HG03135 (cell line): ENCODE measurements at regions not wholly inside any gene's neighbourhood (a gene's known extent, or its start where the extent isn't known, plus 50 kb on each side); places are given as distances from the start of the nearest gene placed in this dataset.
A peak's percentile ranks its signal among the peaks of the same experiment; 100 is the strongest.
"Not testable (repeated sequence)": the region's sequence is repeated elsewhere in the genome, so short reads cannot be mapped to it uniquely, and the experiment has no call there.

Source experiments
- ATAC-seq: cut with Tn5 transposase; IDR thresholded peaks from one replicate; pipeline ENCODE4 v1.9.1; 2021; ENCODE audit warnings: mild to moderate bottlenecking, moderate library complexity; ENCODE audit not compliant: unreplicated experiment

DNA sequence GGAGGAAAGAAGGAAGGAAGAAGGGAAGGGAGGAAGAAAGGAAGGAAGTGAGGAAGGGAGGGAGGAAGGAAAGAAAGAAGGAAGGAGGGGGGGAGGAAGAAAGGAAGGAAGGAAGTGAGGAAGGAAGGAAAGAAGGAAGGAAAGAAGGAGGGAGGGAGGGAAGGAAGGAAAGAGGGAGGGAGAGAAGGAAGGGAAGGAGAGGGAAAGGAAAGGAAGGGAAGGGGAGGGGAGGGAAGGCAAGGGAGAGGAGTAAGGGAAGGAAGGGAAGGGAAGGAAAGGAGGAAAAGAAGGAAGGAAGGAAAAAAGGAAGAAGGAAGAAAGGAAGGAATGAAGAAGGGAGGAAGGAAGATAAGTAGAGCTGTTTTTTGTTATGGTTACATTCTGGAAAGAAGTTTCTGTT is 141.2 kb downstream of the LRRC3B start:
- ATAC-seq = no peak

DNA sequence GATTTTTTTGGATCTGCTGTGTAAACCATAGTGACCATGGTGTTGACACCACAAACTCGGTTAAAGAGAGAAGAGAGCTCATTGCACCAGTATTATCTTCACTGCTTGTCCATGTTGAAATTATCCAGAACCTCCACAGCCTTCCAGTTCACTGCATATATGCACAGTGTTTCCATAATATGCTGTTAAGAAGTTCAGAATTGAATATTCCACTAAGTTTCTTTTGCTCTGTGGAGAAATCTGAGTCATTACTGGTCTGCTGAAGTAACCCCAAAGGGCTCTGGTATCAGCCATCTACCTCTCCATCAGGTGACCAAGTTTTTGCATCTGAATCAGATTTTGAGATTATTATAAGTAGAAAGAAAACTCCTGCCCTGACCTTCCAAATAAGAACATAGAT is 143.5 kb downstream of the LRRC3B start:
- no peak for ATAC-seq

DNA sequence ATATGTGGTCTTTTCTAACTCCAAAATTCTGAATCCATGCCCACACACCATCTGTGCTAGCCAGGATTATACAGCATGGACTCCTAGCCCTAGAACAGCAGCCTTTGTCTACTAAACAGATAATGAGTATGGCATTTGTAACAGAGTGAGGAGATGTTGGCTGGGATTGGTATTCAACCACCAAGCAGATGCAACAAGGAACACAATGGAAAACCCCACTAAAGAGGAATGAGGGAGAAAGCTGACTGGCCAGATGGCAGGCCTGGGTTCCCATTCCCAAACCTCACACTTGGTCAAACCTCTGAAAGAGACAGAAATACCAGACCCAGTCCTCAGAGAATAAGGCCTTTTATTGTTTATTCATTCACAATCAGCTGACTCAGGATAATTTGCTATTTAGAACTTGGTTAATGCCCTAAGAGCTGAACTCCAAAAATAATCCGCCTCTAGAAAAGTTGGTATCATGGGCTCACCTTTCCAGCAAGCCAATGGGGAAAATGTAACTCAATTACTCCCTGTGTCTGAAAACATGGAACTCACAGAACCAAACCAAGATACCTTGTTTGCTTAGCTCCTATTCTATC is 145.6 kb downstream of the LRRC3B start:
- no peak for ATAC-seq

DNA sequence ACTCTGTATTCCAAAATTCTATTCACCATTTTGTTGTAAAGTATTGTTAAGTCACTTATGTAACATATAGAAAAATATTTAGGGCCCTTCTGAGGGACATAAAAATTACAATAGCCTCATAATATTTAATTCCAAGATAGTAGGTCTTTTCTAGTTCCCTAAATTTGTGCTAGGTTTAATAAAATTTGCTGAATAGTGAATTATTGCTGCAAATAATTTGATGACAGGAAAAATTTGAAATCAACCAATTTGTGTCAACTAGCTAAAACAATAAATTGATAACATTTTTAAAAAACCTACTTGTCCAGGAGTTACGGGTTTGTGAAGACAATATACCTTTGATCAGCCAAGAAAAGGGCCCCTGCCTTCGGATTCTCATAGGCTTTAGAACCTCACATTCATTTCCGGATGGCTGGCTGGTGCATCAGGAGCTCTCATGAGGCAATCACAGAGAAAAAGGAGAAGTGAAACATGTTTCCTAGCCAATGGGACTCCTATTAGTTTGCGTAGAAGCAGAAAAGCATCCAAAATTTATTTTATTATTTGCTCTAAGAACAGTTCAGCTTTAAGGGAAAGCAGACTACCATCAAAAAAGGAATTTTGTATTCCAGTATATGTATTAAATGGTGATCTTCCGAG is 177.2 kb downstream of the LRRC3B start:
- no peak for ATAC-seq

DNA sequence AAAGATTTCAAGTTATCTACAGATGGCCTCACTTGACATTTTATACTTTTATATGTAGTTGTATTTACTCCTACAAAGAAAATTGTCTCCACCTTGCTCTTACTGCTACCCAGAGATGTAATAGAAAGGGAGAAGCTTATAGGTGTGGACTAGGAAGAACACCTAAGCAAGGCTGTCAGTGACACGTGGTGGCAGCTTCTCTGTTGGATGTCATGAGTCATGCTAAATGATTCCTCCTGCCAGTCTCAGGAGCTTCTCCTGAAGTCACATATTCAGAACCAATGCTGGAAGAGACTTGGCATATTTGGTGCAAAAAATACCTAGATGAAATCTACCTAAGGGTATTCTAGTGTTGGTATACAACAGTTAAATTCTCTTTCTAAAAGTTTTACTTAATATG is 184.7 kb downstream of the LRRC3B start:
- no peak for ATAC-seq

DNA sequence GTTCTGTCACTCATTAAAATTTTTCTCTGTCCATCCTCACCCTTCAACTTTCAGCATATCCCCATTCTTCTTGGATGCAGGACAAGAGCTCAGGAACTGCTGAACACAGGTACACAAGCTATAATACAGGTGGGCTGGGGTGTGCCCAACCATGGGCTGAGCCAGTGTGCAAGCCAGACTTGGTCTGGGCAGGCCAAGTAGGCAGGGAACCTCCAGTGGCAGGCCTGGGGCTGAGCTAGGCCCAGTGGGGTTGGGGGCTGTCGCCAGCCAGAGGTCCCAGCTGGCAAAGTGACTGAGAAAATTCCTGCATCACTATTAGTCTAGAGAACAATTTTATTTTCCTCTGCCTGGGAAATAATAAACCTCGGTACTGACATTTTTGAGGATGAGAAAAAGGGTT is 202.9 kb downstream of the LRRC3B start:
- no peak for ATAC-seq

DNA sequence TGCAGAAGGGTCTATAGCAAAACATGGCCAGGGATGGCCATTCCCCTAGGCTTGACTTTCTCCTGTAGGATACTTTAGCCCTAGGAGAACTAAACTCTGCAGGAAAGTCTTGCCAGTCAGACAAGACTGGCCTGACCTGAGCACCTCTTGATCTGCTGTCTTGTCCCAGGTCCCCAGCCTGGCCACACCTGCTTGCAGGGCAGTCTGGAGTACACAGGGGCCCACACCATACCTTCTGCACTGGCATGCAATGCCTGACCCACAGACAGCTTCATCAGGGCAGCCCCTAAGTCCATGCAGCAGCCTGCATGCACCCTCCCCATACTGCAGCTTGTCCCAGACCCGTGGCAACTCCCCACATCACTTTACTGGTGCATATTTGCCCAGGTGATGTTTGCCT is 204.6 kb downstream of the LRRC3B start:
- ATAC-seq = no peak

DNA sequence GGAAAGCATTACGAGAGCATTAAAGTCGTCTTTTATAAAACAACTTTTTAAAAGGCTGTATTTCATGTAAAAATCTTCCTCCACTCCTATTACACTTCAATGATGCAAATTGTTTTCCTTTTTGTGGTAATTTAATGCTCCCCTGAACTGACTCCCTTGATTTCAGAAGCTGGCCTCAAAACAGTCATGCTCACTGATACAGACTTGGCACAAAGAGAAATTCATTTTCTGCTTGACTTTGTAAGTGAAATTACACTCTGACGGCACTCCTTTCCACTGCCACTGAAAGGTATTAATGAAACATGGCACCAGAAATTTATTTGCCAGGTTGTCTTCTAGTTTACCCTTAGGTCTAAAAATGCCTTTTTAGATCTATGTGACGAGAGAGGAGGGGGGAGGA is 215.5 kb downstream of the LRRC3B start:
- ATAC-seq = no peak

DNA sequence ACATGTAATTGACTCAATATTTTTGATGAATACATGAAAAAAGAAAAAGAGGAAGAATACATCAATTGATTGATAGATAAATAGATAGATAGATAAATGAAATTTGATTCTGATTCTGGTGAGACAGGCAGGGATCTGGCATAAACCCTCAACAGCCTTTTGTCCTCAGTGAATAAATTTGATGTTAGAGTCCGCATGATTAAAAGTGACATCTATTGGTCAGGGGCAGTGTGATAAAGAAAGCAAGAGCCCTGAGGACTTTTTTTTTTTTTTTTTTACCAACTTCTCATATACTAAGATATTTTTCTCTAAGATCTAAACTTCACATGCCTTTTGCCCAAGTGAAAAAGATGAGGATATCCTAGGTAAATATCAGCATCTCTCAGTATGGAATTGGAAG is 216.4 kb downstream of the LRRC3B start:
- ATAC-seq = no peak

DNA sequence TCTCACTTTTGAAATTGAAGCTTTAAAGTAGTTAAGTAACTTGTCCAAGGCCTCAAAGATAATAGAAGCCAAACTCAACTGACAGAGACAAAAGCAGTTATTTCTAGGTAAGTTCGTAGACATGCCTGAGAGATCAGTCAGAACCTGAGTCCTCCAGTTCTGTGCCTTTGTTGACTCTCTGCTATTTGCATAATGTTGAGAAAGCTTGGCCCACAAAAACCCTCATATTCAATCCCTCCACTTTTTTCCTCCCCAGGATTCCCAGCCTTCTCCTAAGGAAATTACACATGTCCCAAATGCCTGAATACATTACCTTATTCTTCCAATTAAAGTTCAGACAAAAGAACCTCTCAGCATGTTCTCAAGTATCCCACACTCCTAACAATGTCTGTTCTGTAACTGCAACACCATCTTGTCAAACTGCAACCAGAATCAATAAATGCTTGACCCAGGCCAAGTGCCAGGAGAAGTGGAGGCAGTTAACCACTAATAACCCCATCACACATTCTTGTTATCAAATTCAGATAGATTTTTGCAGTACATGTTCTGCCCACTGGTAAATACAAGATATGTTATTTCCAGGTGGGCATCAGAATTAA is 217.8 kb downstream of the LRRC3B start:
- no peak for ATAC-seq

DNA sequence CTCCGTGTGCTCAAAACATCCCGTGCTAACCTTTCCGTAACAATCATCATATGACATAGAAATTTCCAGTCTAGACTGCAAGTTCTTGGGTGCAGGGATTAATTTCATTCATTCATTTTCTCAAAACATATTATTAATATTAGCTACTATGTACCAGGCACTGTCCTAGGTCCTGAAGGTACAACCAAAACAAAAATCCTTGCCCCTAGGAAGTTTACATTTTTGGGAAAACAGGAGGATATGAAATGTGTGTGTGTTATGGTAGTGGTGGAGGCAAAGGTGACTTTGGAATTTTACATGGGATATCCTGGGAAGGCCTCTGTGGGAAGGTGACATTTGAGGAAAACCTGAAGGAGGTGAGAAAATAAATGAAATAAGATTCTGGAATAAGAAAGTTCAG is 222.6 kb downstream of the LRRC3B start:
- ATAC-seq = no peak

DNA sequence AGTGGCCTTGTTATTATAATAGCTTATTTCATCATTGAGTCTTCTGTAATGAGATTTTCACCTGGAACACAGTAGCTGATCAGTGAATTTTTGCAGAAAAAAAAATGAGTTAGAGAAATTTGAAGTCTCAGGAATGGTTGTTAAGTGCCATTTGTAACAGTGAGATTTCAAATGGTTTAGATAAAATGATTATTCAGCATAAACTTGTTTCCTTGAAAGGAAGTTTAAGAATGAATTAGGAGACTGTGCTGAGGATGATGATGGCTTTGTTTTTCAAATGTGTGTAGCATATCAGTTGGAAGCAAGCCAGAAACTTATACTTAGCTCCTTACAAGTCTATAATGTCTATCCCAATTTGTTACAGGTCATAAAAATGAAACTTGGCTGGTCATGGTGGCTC is 225.1 kb downstream of the LRRC3B start:
- no peak for ATAC-seq

DNA sequence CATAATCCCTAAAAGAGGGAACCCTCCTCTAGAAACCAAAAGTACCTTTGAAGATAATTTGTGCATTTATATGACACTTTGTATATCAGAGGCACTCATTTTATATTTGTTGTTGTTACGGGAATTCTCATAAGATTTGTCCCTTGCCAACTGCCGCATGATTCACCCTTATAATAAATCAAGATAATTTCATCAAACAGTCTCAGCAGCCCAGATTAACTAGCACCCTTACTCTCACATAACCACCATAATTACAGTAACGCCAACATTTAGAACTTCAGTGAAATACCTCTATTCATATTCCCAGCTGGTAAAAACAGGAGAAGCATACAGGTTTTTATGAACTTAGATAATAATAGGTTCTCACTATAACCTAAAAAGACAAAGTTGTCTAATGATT is 271.9 kb downstream of the LRRC3B start:
- no peak for ATAC-seq

DNA sequence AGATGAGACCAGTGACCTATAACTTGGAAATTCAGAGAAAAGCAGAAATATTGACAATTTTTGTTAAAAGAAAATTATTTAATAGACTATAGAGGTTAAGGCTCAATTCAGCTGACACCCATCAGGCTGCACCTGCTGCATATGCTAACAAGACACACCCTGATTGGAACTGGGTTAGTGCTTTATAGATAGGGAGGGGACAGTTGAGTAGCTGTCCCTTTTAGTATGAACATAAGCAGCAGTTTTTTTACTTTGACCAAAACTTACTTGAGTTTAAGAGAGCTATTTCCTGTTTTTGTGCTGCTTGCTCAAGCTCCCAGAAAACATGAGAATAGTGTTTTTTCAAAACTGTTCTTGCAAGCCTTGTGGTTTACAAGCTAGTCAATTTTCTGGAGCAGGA is 292.6 kb downstream of the LRRC3B start:
- ATAC-seq = no peak

DNA sequence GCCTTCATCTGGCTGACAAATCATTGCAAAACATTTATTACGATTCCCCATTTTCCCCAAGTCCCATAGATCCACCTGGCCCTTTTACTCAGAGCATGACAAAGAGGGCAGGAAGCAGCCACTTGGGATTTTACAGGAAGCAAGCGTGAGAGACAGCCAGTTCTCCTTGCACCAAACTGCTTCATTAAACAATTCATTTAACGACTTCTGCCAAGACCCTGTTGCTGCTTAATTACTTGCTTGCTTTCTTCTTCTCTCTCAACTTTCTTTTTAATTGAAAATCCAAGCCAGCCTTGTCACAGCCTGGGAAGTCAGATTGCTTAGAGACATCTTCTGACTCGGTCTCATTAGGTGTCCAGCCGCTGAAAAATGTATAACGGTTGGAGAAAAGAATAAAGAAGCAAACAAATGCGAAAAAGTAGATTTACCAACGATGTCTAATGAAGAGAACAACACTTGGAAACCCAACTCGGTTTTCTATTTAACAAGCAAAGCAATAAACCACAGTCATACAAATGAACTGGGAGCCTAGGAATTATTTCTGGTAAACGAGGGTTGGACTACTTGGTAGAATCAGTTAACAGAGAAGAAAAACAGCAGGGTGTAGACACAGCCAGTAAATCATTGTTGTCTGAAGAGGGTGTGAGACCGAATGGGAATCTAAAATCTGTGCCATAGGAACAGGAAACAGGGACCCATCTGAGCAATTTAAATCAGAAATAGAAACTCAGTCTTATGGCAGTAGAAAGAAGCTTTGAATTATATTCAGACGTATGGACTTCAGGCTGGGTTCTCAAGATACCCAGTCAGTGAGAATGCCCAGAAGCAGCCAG is 298.3 kb downstream of the LRRC3B start:
- ATAC-seq = no peak

DNA sequence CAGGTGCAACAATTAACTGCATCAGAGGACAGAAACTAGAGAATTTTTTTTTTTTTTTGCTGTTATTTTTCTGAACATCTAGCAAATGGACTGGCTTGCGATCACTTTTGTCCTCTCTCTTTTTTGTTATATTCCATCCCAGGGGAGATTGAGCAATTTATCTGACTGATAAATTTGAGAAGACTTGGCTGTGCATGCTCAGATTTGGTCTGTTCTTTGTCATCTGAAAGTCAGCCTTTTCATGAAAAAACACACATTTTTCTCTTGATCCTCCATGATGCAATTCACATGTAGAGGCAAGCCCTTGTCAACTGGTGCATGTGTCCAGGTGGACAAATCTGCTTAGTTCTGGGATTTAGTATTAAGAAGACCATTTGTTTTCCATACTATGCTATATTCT is 309.3 kb downstream of the LRRC3B start:
- ATAC-seq = no peak

DNA sequence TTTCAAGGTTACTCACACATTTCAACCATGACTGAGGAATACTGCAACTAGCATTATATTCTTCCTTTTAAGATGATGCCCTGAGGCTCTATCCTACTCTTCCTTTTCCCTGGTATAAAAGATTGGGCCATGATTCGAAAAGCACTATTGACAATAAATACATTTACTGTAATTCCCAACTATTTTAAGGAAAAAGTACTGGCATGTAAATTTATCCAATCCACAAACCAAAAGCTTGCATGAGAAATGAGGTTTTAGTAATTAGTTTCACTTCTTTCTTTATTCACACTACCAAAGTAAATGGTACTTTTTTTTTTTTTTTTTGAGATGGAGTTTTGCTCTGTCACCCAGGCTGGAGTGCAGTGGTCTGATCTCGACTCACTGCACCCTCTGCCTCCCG is 310.2 kb downstream of the LRRC3B start:
- no peak for ATAC-seq

DNA sequence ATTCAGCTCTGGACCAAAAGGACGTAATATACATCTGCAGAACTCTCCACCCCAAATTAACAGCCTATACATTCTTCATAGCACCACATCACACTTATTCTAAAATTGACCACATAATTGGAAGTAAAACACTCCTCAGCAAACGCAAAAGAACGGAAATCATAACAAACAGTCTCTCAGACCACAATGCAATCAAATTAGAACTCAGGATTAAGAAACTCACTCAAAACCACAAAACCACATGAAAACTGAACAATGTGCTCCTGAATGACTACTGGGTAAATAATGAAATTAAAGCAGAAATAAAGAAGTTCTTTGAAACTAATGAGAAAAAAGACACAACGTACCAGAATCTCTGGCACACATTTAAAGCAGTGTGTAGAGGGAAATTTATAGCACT is 322.9 kb downstream of the LRRC3B start:
- ATAC-seq = not testable (repeated sequence)

DNA sequence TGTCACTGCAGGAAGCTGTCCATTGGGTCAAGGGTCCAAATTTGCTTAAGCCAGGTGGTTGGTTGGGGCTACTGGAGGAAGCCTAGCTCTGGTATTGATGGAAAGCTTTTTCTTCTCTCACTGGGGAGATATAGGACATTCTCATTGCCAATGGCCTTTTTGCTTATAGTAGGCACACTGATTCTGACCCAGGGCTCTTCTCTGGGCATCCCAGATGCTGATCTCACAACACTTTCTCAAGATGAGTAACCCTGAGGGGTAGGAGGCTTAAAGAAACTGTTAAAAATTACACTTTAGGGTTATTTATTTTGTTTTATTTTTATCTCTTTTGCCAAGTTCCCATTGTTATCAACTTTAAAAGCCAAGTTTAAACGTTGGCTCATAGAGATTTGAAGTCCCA is 337.8 kb downstream of the LRRC3B start:
- ATAC-seq = no peak

DNA sequence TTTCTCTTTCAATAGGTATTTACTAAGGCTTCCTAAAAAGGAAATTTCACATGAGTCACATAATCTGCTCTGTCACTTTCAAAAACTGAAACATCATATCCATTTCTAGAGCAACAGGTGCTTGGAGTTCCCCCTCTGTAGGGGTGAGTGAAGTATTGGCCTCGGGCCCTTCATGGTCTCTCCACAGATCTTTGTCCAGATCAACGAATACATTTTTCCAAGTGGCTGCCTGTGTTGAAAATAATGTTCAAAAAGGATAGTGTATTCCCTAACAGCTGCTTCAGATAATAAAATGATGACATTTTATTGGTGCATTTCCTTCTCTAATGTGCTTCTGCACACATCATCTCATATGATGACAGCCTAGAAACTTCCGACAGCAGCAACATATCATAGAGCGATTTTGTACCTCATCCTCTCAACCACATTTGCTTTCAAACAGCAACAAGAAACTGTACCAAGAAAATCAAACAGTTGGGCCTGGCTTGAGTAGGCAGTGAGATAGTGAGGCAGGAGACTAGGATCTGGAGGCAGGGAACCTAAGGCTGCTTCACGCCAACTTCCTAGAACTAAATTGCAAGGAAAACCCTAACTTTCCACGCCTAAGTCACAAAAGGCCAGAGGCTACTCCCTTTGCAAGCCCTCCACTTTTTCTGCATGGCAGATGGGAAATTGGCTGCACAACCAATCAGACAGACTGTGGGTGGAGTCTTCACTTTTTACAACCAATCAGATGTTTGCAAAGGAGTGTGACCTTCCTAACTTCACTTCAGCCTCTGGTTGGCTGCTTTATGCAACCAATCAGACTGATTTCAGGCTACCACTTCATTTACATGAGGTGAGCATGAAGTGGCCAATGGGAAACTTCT is 340.2 kb downstream of the LRRC3B start:
- ATAC-seq = peak; percentile 93

DNA sequence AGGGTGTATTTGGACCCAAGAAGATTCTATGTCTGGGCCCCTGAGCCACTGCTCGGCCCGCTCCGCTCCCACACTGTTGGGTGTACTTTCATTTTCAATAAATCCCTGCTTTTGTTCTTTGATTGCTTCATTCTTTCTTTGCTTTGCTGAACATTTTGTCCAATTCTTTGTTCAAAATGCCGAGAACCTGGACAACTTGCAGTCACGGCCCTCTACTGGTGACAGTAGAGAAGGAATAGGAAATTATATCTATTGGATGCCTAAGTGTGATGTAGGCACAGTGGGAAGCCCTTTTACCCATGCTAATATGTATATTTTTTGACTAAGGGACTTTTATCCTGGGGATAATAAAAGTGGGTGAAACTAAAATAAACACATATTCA is 340.8 kb downstream of the LRRC3B start:
- no peak for ATAC-seq
